GM10266 (cell line): ENCODE measurements at regions not wholly inside any gene's neighbourhood (a gene's known extent, or its start where the extent isn't known, plus 50 kb on each side); places are given as distances from the start of the nearest gene placed in this dataset.

Experiments
- DNase-seq: peaks from one replicate; pipeline ENCODE4 v3.0.0; 2012; ENCODE audit errors: extremely low spot score
- TF ChIP-seq, protein P1 (sequence below): IDR thresholded peaks from 2 replicates; pipeline ENCODE4 v1.5.1; 2012; ENCODE audit warnings: mild to moderate bottlenecking, low read depth; ENCODE audit not compliant: control insufficient read depth, insufficient read depth; ENCODE audit errors: missing control alignments

DNA sequence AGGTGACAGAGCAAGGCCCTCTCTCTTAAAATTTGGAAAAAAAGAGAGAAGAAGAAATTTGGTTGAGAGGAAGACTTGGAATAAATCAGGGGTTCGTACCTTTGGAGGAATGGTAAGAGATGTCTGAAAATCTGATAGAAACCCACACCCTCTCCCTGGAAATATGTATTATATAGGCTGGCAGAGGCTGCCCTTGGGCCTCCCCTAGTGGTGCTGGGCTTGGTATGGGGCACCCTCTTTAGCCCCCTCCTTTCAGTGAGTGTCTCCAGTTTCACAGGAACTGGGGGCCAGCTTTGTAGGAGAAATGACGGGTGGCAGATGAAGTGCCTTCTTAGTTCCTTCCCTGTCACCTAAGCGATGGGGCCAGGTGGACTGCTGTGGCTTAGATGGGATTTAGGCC is 82.9 kb upstream of the SLC2A1 start:
- TF ChIP-seq, protein P1, sequence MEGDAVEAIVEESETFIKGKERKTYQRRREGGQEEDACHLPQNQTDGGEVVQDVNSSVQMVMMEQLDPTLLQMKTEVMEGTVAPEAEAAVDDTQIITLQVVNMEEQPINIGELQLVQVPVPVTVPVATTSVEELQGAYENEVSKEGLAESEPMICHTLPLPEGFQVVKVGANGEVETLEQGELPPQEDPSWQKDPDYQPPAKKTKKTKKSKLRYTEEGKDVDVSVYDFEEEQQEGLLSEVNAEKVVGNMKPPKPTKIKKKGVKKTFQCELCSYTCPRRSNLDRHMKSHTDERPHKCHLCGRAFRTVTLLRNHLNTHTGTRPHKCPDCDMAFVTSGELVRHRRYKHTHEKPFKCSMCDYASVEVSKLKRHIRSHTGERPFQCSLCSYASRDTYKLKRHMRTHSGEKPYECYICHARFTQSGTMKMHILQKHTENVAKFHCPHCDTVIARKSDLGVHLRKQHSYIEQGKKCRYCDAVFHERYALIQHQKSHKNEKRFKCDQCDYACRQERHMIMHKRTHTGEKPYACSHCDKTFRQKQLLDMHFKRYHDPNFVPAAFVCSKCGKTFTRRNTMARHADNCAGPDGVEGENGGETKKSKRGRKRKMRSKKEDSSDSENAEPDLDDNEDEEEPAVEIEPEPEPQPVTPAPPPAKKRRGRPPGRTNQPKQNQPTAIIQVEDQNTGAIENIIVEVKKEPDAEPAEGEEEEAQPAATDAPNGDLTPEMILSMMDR, result no peak
- DNase-seq, result no peak

DNA sequence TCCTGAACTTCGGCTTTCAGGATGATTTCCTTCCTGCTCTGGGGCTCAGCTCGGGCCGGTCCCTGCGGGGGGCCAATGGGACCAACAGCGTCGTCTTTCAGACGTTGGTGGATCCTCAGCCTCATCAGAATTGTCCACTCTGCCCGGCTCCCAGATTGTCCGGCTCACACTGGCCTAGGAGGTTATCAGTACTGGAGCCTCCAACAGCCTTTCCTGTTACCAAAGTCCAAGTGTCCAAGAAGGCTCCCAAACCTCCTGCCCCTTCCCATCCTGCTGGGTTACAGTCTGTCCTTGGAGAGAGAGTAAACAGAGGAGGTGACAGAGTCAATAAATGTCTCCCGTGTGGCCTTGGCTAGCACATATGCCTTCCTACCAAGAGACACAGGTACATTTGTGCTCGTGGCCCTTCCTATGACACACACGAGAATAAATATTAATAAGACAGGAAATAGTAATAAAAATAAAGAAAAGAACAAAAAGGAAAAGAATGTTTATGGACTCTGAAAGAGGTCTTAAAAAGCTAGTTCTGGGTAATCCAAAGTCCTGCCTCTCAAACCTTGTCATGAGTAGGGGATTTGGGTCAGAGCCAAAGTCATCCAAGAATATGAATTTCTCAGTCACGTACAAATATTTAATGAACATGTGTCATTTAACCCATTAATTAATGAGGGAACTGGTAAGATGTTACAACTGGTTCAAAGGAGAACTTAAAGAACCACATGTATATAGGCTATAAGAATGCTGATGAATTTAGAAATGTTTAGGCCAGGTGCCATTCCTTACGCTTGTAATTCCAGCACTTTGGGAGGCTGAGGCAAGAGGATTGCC is 80.8 kb upstream of the SLC2A1 start:
- TF ChIP-seq, protein P1, result no peak
- no peak for DNase-seq

DNA sequence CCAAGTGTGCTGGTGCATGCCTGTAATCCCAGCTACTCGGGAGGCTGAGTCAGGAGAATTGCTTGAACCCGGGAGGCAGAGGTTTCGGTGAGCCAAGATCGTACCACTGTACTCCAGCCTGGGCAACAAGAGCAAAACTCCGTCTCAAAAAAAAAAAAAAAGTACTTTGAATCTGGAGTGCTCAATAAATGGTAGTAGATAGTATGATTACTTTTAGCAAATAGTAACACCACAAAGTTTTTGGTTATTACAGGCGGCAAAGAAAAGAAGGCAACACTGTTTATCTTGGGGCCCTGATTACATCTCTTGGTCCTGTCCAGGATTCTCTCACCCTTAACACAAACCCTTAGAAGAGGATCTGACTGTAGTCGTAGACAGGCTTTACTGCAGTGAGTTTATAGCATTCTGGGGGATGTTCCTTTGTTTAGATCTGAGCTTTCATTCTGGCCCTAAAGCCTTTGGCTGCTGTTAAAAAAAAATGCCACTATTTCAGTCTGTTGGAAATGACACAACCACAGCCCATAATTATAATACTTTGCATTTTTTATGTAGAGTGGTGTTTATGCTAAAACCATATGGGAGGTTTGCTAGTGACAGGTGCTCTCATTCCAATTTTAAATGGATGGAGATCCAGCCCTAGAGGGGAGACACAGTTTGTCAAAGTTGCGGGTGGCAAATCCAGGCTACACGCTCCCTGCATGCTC is 79.7 kb upstream of the SLC2A1 start:
- DNase-seq, result no peak
- TF ChIP-seq, protein P1, result no peak

DNA sequence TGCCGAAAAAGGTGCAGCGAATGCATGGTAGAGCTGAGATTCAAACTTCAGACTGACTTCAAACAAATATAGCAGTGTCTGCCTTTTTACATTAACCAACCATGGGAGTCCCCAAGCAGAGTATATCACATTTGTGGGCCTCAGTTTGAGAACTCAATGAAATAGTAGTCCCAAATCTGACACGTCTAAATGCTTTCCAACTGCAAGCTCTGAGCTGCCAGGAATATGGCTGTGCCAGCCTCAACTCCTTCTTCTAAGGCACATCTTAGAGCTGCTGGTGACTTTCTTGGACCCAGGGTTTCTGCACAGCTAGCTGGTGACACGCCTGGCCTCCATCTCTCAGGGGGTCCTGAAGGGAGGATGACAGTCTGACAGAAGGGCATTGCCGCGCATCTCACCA is 78.8 kb upstream of the SLC2A1 start:
- TF ChIP-seq, protein P1, result no peak
- no peak for DNase-seq

DNA sequence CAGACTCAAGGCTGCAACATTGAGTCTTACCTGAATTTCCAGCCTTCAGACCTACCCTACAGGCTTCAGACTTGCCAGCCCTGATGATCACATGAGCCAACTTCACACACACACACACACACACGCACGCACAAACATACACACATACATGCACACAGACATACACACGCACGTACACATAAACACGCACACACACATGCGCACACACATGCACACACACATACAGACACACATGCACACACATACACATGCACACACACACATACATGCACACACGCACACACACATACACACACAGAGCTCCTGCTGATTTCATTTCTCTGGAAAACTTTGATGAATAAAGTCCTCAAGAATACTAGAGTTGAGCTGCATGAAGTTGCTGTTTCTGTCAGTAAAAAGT is 78.3 kb upstream of the SLC2A1 start:
- DNase-seq, result no peak
- TF ChIP-seq, protein P1, result no peak

DNA sequence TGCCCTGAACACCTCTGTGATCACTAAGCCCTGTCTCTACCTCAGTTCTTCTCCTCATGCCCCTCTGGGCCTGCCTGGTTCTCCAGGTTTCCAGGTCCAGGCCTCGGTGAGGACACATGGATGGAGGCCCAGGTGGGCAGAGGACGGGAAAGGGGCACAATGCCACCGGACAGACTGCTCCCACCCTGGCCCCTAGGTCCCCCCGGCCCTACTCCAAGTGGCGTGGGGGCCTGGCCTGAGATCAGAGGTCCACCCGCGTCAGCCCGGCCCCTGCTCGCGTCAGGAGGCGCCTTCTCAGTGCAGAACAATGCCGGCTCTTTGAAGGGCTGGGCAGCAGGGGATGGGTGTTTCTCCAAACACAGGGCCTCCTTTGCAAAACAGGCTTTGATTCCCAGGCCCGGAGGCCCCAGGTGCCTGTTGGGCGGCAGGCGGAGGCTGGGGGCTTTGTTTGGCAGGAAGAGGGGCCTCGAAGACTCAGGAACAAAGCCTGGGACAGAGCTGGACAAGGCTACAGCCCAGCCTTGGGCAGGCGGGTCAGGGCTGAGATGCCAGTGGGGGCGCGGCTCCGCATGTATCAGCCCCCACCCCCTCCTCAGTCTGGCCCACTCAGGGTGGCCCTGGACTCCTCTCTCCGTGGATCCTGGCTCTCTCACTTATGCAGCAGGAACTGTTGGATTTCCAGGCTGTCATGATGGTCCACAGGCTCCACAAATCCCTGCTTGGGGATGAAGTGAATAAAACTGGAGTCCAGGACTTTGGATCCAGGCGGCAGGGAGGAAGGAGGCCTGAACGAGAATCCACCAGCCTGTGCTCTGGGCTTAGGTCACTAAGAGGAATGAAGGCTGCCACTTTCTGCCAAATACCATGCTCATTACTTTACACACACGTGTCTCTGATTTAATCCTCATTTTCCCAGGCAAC is 77.4 kb upstream of the SLC2A1 start:
- TF ChIP-seq, protein P1, result no peak
- no peak for DNase-seq
